GM23248 (cell line): ENCODE measurements at regions not wholly inside any gene's neighbourhood (a gene's known extent, or its start where the extent isn't known, plus 50 kb on each side); places are given as distances from the start of the nearest gene placed in this dataset.

Experiments used
- DNase-seq: peaks from one replicate; pipeline ENCODE4 v3.0.0-alpha.2; 2015
- H2AFZ ChIP-seq: fragments of 200-600 bp; sonication (generic); 2 replicates; pipeline ENCODE4 v1.6.1; 2016; ENCODE audit warnings: antibody characterized with exemption
- H3F3A ChIP-seq: fragments of 200-600 bp; sonication (generic); 2 replicates; pipeline ENCODE4 v1.6.1; 2016; ENCODE audit warnings: mild to moderate bottlenecking, antibody characterized with exemption, mixed run types; ENCODE audit not compliant: insufficient read depth
- H3K27ac ChIP-seq: fragments of 200-600 bp; sonication (generic); 2 replicates; pipeline ENCODE4 v1.5.1; 2016; ENCODE audit warnings: mild to moderate bottlenecking
- H3K27me3 ChIP-seq: fragments of 200-600 bp; sonication (generic); replicated peaks from 2 replicates; pipeline ENCODE4 v1.6.1; 2016; ENCODE audit warnings: mild to moderate bottlenecking; ENCODE audit not compliant: insufficient read depth
- H3K36me3 ChIP-seq: fragments of 200-600 bp; sonication (generic); 2 replicates; pipeline ENCODE4 v1.6.1; 2016; ENCODE audit warnings: low read depth, mild to moderate bottlenecking
- H3K4me1 ChIP-seq: fragments of 200-600 bp; sonication (generic); 2 replicates; pipeline ENCODE4 v1.6.1; 2016; ENCODE audit warnings: mild to moderate bottlenecking; ENCODE audit not compliant: insufficient read depth
- H3K4me2 ChIP-seq: fragments of 200-600 bp; sonication (generic); one replicate; pipeline ENCODE4 v1.6.1; 2016; ENCODE audit warnings: mild to moderate bottlenecking; ENCODE audit not compliant: unreplicated experiment
- H3K4me3 ChIP-seq: fragments of 200-600 bp; sonication (generic); 2 replicates; pipeline ENCODE4 v1.5.1; 2016; ENCODE audit warnings: mild to moderate bottlenecking
- H3K79me2 ChIP-seq: fragments of 200-600 bp; sonication (generic); 2 replicates; pipeline ENCODE4 v1.6.1; 2016; ENCODE audit warnings: mild to moderate bottlenecking; ENCODE audit not compliant: insufficient read depth
- H3K9ac ChIP-seq: fragments of 200-600 bp; sonication (generic); 2 replicates; pipeline ENCODE4 v1.6.1; 2016; ENCODE audit warnings: mild to moderate bottlenecking
- H3K9me2 ChIP-seq: fragments of 200-600 bp; sonication (generic); 2 replicates; pipeline ENCODE4 v1.6.1; 2016; ENCODE audit warnings: mixed run types, mild to moderate bottlenecking, moderate library complexity; ENCODE audit not compliant: insufficient read depth
- H3K9me3 ChIP-seq: fragments of 200-600 bp; sonication (generic); one replicate; pipeline ENCODE4 v1.6.1; 2017; ENCODE audit warnings: low read depth
- H4K20me1 ChIP-seq: fragments of 200-600 bp; sonication (generic); 2 replicates; pipeline ENCODE4 v1.6.0; 2016; ENCODE audit not compliant: insufficient read depth
- EZH2 ChIP-seq: fragments of 200-600 bp; sonication (generic); IDR thresholded peaks from 2 replicates; pipeline ENCODE4 v1.6.1; 2018; ENCODE audit warnings: antibody characterized with exemption, mild to moderate bottlenecking; ENCODE audit not compliant: insufficient read depth, poor library complexity, severe bottlenecking
- EZH2phosphoT487 ChIP-seq: fragments of 200-600 bp; sonication (generic); IDR thresholded peaks from 2 replicates; pipeline ENCODE4 v1.6.1; 2018; ENCODE audit warnings: antibody characterized with exemption, moderate library complexity, mild to moderate bottlenecking, low read depth; ENCODE audit not compliant: insufficient read depth
- WGBS, 2 experiments: methylation state at CpG; one replicate each; pipeline ENCODE4 v1.1.6; 2015 to 2017; ENCODE audit warnings: low lambda C conversion rate in 2 of 2, low coverage in 1 of 2; ENCODE audit errors: missing lambda C conversion rate in 2 of 2; 5-methylcytosine and 5-hydroxymethylcytosine counted together
- in situ Hi-C: fragments of 300-500 bp; cut with MboI; formaldehyde crosslinking; loops from 2 replicates; pipeline ENCODE4 v1.15.0; 2020

DNA sequence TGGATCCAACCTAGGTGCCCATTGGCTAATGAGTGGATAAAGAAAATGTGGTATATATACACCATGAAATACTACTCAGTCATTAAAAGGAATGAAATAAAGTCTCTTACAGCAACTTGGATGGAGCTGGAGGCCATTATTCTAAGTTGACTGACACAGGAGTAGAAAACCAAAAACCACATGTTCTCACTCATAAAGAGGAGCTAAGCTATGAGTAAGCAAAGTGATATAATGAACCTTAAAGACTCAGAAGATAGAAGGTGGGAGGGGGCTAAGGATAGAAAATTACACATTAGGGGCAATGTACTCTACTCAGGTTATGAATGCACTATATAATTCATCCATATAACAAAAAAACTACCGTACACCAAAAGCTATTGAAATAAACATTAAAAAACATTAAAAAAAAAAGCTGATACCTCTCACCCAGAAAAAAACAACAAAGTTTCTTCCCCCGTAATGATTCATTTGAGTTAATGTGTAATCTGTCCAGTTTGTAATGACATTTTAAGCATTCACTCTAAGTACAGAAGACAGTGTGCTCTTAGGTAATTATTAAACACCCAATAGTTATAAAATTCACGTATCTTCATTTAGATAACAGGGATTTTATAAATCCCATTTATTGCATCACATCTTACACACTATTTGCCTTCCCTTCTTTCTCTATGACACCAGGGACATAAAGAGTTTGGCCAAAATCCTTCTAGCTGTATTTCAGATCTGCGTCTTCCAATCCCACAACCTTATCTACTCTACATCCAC, 941.5 kb downstream of the CDH11 start:
- Histone ChIP-seq H3K4me3 (no peak overlapping the region), H4K20me1 (no peaks in the 10 kb centered on the region), H2AFZ (no peak overlapping the region), H3K9ac (no peak overlapping the region), H3K27ac (no peak overlapping the region), H3F3A (no peaks in the 10 kb centered on the region), H3K9me2 (no peaks in the 10 kb centered on the region), H3K27me3 (no peaks in the 10 kb centered on the region), H3K4me2 (no peak overlapping the region), H3K4me1 (no peaks in the 10 kb centered on the region), H3K79me2 (no peaks in the 10 kb centered on the region), H3K9me3 (no peaks in the 10 kb centered on the region), H3K36me3 (no peaks in the 10 kb centered on the region)
- in situ Hi-C loops: no loop called here
- 84 to 88% methylated on average over 4 of the region's 4 CpGs for WGBS, 2 experiments
- TF ChIP-seq EZH2phosphoT487 (no peak), EZH2 (no peak)
- no peak for DNase-seq

DNA sequence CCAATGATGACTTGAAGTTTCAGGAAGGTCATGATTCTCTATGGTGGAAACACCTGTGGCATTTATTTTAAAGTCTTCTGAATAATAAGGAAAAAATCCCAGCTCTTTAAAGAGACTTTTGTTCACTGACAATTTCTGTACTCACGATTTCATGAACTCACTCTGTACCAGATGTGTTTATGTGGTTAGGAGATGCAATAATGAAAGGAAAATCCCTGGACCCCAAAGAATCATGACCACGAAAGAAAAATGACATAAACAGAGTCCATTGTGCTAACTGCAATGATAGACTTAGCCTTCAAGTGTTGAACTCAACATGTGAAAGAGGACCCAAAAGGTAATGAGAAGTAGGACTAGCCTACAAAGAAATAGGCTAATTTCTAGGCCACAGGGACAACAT, 947.5 kb downstream of the CDH11 start:
- Histone ChIP-seq H3K4me2 (no peak overlapping the region), H3K27ac (no peak overlapping the region), H3K4me1 (no peaks in the 10 kb centered on the region), H3K79me2 (no peaks in the 10 kb centered on the region), H3K9me3 (no peaks in the 10 kb centered on the region), H3K9ac (no peak overlapping the region), H3F3A (no peaks in the 10 kb centered on the region), H3K4me3 (no peak overlapping the region), H3K36me3 (no peaks in the 10 kb centered on the region), H2AFZ (no peak overlapping the region), H3K27me3 (no peaks in the 10 kb centered on the region), H4K20me1 (no peaks in the 10 kb centered on the region), H3K9me2 (no peaks in the 10 kb centered on the region)
- 72 to 73% methylated on average over 2 of the region's 2 CpGs for WGBS, 2 experiments
- DNase-seq: no peak
- TF ChIP-seq EZH2phosphoT487: no peak
- TF ChIP-seq EZH2: no peak
- in situ Hi-C loops: no loop called here

DNA sequence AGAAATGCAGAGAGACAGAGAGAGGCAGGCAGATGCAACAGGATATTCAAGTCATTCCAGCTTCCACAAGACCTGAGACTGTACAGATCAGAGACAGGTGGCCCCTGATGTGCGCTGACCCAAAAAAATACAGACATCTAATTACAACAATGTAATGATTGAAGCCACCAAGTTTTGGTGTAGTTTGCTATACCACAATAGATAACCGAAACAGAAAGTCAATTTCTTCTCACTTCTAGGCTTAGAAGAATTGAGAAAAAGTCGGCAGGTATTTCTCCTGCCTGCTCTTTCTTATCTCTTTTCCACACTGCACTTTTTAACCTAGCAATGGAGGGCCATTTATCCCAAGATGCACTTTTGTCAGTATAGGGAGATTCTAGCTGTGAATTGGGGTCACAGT, 949.2 kb downstream of the CDH11 start:
- Histone ChIP-seq H3K27me3 (no peaks in the 10 kb centered on the region), H3K9me3 (no peaks in the 10 kb centered on the region), H3K4me1 (no peaks in the 10 kb centered on the region), H3K4me3 (no peak overlapping the region), H3K4me2 (no peak overlapping the region), H3F3A (no peaks in the 10 kb centered on the region), H2AFZ (no peak overlapping the region), H3K36me3 (no peaks in the 10 kb centered on the region), H3K27ac (no peak overlapping the region), H3K79me2 (no peaks in the 10 kb centered on the region), H4K20me1 (no peaks in the 10 kb centered on the region), H3K9ac (no peak overlapping the region), H3K9me2 (no peaks in the 10 kb centered on the region)
- TF ChIP-seq EZH2phosphoT487 (no peak), EZH2 (no peak)
- DNase-seq: no peak
- 83 to 87% methylated on average over 3 of the region's 3 CpGs for WGBS, 2 experiments
- in situ Hi-C loops: no loop called here

DNA sequence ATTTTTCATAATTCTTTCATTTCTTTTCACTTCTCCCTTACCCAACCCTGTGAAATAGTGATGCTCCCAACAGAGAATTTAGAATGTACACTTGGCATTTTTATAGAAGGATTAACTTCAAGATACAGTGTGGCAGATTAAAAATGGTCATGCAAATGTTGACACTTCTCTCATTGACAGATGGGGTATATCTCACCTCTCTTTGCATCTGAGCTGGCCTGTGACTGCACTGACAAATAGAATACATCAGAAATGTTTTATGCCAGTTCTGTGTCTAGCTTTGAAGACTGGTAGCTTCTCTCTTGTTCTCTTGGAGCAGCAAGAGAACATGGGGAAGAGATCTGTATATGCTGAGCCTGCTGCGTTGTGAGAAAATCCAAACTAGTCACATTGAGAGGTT, 949.6 kb downstream of the CDH11 start:
- H3F3A ChIP-seq: no peaks in the 10 kb centered on the region
- DNase-seq: no peak
- no peaks in the 10 kb centered on the region for H3K36me3 ChIP-seq
- no peak overlapping the region for H3K9ac ChIP-seq
- no peaks in the 10 kb centered on the region for H3K79me2 ChIP-seq
- no peaks in the 10 kb centered on the region for H4K20me1 ChIP-seq
- no peak overlapping the region for H3K4me2 ChIP-seq
- no peaks in the 10 kb centered on the region for H3K27me3 ChIP-seq
- H2AFZ ChIP-seq: no peak overlapping the region
- no peak overlapping the region for H3K27ac ChIP-seq
- in situ Hi-C loops: no loop called here
- TF ChIP-seq EZH2phosphoT487 (no peak), EZH2 (no peak)
- H3K4me3 ChIP-seq: no peak overlapping the region
- H3K9me3 ChIP-seq: no peaks in the 10 kb centered on the region
- no peaks in the 10 kb centered on the region for H3K9me2 ChIP-seq
- no peaks in the 10 kb centered on the region for H3K4me1 ChIP-seq
- 82 to 83% methylated on average over 1 of the region's 1 CpG for WGBS, 2 experiments

DNA sequence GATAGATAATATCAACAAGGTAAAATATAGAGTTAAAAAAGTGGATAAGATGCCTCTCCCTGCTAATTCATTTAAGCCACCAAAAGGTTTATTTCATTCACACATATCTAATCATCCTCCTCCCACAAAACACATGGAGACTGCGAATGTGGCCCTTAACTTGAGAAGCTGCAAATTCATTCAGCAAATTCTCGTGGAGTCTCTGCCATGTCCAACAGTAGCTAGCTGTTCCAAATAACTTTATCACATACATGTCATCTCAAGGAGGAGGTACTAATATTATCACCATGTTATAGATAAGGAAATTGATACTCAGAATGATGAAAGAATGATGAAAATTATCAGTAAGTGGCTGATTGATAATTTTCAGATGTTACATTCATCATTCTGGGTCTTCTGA, 950.2 kb downstream of the CDH11 start:
- Histone ChIP-seq H3K9ac (no peak overlapping the region), H3K9me3 (no peaks in the 10 kb centered on the region), H3K4me2 (no peak overlapping the region), H3K9me2 (no peaks in the 10 kb centered on the region), H3K4me1 (no peaks in the 10 kb centered on the region), H4K20me1 (no peaks in the 10 kb centered on the region), H3K27ac (no peak overlapping the region), H3K36me3 (no peaks in the 10 kb centered on the region), H3K79me2 (no peaks in the 10 kb centered on the region), H3F3A (no peaks in the 10 kb centered on the region), H3K27me3 (no peaks in the 10 kb centered on the region), H2AFZ (no peak overlapping the region), H3K4me3 (no peak overlapping the region)
- 84 to 87% methylated on average over 2 of the region's 2 CpGs for WGBS, 2 experiments
- in situ Hi-C loops: no loop called here
- TF ChIP-seq EZH2 (no peak), EZH2phosphoT487 (no peak)
- DNase-seq: no peak
